Parathyroid adenoma (tissue), 2 donors: ENCODE measurements at regions not wholly inside any gene's neighbourhood (a gene's known extent, or its start where the extent isn't known, plus 50 kb on each side); places are given as distances from the start of the nearest gene placed in this dataset.

Source experiments
- H2AFZ ChIP-seq: fragments of 300-600 bp; sonication (generic); one replicate; pipeline ENCODE4 v1.7.0; 2017; ENCODE audit warnings: antibody characterized with exemption, mild to moderate bottlenecking
- H3K27ac ChIP-seq: fragments of 300-600 bp; sonication (generic); one replicate; pipeline ENCODE4 v1.7.0; 2017
- H3K27me3 ChIP-seq: fragments of 300-600 bp; sonication (generic); one replicate; pipeline ENCODE4 v1.7.0; 2017; ENCODE audit warnings: low read length; ENCODE audit not compliant: control insufficient read depth, insufficient read depth
- H3K36me3 ChIP-seq: fragments of 300-600 bp; sonication (generic); one replicate; pipeline ENCODE4 v1.7.0; 2017; ENCODE audit warnings: low read length; ENCODE audit not compliant: control insufficient read depth, insufficient read depth
- H3K4me1 ChIP-seq: fragments of 300-600 bp; sonication (generic); one replicate; pipeline ENCODE4 v1.7.0; 2017; ENCODE audit warnings: control low read depth
- H3K4me2 ChIP-seq: fragments of 300-600 bp; sonication (generic); one replicate; pipeline ENCODE4 v1.7.0; 2017; ENCODE audit warnings: low read length
- H3K4me3 ChIP-seq: fragments of 300-600 bp; sonication (generic); one replicate; pipeline ENCODE4 v1.7.0; 2017; ENCODE audit warnings: low read depth, low read length
- H3K79me2 ChIP-seq: fragments of 300-600 bp; sonication (generic); one replicate; pipeline ENCODE4 v1.7.0; 2017; ENCODE audit warnings: control low read depth
- H3K9ac ChIP-seq: fragments of 300-600 bp; sonication (generic); one replicate; pipeline ENCODE4 v1.7.0; 2017; ENCODE audit warnings: mild to moderate bottlenecking
- H3K9me3 ChIP-seq: fragments of 300-600 bp; sonication (generic); one replicate; pipeline ENCODE4 v1.7.0; 2017; ENCODE audit warnings: low read length; ENCODE audit not compliant: control insufficient read depth
- TF ChIP-seq, protein P1 (sequence below): fragments of 300-600 bp; sonication (generic); IDR thresholded peaks from one replicate; pipeline ENCODE4 v1.7.0; 2017; ENCODE audit warnings: antibody characterized with exemption, mild to moderate bottlenecking
- donor health status: primary hyperparathyroidism.

DNA sequence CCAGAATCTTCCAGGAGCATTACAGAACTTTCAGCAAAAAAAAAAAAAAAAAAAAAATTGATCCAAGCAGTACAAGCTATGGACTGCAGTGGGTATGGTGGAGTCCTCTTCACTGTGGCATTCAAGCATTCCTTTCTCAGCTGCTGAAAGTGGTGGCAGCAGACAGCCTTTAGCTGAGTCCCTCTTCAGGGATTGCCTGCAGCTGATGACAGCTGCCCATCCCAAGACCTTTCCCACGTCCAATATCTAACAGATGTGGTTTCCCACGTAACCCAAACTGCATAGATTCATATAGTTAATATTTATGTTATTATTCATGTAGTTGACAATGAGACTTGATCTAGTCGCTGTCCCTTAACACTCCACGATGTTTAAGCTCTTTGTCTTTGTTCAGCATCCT lies 475.9 kb downstream of the TLE1 start:
- Histone ChIP-seq H3K79me2 (no peaks in the 10 kb centered on the region), H3K4me2 (no peak overlapping the region), H3K27ac (no peak overlapping the region), H3K4me3 (no peak overlapping the region), H3K4me1 (no peaks in the 10 kb centered on the region), H3K36me3 (no peaks in the 10 kb centered on the region), H3K9me3 (no peaks in the 10 kb centered on the region), H3K9ac (no peak overlapping the region), H3K27me3 (no peaks in the 10 kb centered on the region), H2AFZ (no peak overlapping the region)
- TF ChIP-seq, protein P1, sequence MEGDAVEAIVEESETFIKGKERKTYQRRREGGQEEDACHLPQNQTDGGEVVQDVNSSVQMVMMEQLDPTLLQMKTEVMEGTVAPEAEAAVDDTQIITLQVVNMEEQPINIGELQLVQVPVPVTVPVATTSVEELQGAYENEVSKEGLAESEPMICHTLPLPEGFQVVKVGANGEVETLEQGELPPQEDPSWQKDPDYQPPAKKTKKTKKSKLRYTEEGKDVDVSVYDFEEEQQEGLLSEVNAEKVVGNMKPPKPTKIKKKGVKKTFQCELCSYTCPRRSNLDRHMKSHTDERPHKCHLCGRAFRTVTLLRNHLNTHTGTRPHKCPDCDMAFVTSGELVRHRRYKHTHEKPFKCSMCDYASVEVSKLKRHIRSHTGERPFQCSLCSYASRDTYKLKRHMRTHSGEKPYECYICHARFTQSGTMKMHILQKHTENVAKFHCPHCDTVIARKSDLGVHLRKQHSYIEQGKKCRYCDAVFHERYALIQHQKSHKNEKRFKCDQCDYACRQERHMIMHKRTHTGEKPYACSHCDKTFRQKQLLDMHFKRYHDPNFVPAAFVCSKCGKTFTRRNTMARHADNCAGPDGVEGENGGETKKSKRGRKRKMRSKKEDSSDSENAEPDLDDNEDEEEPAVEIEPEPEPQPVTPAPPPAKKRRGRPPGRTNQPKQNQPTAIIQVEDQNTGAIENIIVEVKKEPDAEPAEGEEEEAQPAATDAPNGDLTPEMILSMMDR = no peak

DNA sequence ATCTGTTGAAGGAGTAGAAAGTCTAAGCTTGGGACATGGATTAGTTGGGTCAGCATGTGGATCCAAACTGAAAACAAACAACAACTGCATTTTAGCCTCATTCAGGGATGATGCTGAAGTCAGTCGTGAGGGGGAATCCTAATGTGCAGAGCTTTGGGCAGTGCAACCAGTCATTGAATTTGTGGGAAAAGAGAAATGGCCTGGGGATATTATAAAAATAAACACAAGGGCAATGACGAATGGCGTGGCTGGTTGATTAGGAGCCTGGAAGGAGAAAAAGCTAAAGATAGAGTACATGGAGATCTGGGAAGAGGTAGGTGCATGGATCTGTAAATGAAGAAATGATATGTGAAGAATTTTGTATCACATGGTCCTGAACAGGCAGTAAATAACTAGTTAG lies 477.6 kb downstream of the TLE1 start:
- H3K9ac ChIP-seq = no peak overlapping the region
- no peaks in the 10 kb centered on the region for H3K9me3 ChIP-seq
- no peaks in the 10 kb centered on the region for H3K79me2 ChIP-seq
- no peaks in the 10 kb centered on the region for H3K27me3 ChIP-seq
- no peak overlapping the region for H3K4me2 ChIP-seq
- H3K27ac ChIP-seq = no peak overlapping the region
- no peak overlapping the region for H2AFZ ChIP-seq
- H3K4me3 ChIP-seq = no peak overlapping the region
- TF ChIP-seq, protein P1 = no peak
- no peaks in the 10 kb centered on the region for H3K36me3 ChIP-seq
- no peaks in the 10 kb centered on the region for H3K4me1 ChIP-seq

DNA sequence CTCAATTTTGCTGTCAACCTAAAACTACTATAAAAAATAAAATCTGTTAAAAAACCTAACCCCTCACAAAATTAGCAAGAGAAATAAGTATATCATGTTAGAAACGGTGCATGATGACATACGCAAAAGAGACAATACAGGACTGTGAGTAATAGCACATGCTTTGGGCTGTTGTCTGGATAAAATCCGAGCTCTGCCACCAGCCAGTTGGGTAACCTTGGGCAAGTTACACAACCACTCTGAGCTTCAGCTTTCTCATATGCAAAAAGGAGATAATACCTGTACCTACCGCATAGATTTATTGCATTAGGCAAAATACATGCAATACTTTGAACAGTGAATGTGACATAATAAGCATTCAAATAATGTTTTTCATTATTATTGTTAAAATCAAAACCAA lies 481.7 kb downstream of the TLE1 start:
- TF ChIP-seq, protein P1 = no peak
- H3K27ac ChIP-seq = no peak overlapping the region

DNA sequence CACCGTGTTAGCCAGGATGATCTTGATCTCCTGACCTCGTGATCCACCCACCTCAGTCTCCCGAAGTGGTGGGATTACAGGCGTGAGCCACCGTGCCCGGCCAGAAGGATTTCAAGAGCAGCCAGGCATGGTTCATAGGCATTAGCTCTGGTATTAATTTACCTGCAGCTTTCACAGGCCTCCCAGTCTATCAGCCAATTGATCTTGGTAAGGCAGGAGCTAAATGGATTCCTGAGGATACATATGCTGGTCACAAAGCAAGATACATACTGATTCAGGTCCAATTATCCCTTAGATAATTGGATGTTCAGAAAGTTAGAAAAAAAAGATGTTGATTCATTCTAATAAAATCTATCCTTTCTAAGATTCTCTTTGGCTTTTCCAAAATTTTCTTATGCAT lies 487.1 kb downstream of the TLE1 start:
- Histone ChIP-seq H3K27me3 (no peaks in the 10 kb centered on the region), H2AFZ (no peak overlapping the region), H3K4me2 (no peak overlapping the region), H3K9ac (no peak overlapping the region), H3K79me2 (no peaks in the 10 kb centered on the region), H3K36me3 (no peaks in the 10 kb centered on the region), H3K27ac (no peak overlapping the region), H3K4me1 (no peaks in the 10 kb centered on the region), H3K9me3 (no peaks in the 10 kb centered on the region), H3K4me3 (no peak overlapping the region)
- TF ChIP-seq, protein P1 = no peak

More for the DNA sequence above, 481.7 kb downstream of the TLE1 start:
- H3K9me3 ChIP-seq = no peaks in the 10 kb centered on the region
- H3K9ac ChIP-seq = no peak overlapping the region
- H3K27me3 ChIP-seq = no peaks in the 10 kb centered on the region
- H3K36me3 ChIP-seq = no peaks in the 10 kb centered on the region
- H3K4me2 ChIP-seq = no peak overlapping the region
- H2AFZ ChIP-seq = no peak overlapping the region
- H3K4me3 ChIP-seq = no peak overlapping the region
- H3K4me1 ChIP-seq = no peaks in the 10 kb centered on the region
- no peaks in the 10 kb centered on the region for H3K79me2 ChIP-seq

DNA sequence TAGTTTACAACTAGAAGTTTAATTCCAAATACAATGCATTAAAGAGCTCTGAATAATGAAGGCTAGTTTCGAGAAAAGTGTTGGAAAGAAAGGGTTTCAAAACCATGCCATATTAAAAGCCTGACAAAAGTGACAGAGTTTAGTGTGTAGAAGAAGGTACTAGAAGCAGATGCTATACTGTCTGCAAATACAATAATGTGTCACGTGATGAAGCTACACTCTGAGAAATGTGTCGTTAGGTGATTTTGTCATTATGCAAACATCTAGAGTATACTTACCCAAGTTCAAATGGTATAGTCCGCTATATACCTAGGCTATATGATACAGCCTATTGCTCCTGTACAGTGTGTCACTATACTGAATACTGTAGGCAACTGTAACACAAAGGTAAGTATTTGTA lies 494.1 kb downstream of the TLE1 start:
- Histone ChIP-seq H3K4me1 (no peaks in the 10 kb centered on the region), H3K4me3 (no peak overlapping the region), H3K4me2 (no peak overlapping the region)

More for the DNA sequence above, 494.1 kb downstream of the TLE1 start:
- Histone ChIP-seq H3K9me3 (no peaks in the 10 kb centered on the region), H3K36me3 (no peaks in the 10 kb centered on the region), H2AFZ (no peak overlapping the region), H3K27ac (no peak overlapping the region), H3K79me2 (no peaks in the 10 kb centered on the region), H3K9ac (no peak overlapping the region), H3K27me3 (no peaks in the 10 kb centered on the region)
- TF ChIP-seq, protein P1 = no peak
